ENCODE measurements at regions not wholly inside any gene's neighbourhood (a gene's known extent, or its start where the extent isn't known, plus 50 kb on each side); places are given as distances from the start of the nearest gene placed in this dataset.

DNA sequence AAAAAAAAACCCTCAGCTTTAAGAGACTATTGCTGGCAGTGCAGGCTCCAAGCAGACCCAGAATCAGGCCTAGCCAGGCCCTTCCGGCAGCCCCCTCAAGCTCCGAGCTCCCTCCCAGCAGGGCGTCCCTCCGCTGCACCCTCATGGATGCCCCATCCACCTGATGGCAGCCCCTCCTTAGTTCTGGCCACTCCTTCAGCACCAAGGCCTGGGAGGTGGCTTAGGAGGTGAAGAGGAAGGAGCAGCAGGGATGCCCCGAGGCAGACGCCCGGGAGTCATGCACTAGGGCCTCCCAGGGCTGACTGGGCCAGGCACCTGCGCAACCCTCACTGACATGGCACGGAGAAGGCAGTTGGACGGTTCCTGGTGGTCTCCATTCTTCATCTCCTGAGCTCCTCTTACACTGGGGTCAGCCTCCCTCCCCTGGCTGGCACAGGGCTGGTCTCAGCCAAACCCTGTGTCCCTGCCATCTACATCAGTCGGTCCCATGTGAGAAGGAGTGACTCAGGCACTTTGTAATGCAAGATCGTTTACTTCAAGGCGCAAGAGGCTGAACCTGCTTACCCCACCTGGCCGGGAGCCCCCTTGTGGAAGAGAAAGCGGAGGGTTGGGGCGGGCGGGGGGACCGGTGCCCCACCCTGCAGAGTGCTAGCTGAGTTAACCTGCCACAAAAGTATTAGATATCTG, 53.5 kb upstream of the ID2 start:
- DNase-seq = no peak

DNA sequence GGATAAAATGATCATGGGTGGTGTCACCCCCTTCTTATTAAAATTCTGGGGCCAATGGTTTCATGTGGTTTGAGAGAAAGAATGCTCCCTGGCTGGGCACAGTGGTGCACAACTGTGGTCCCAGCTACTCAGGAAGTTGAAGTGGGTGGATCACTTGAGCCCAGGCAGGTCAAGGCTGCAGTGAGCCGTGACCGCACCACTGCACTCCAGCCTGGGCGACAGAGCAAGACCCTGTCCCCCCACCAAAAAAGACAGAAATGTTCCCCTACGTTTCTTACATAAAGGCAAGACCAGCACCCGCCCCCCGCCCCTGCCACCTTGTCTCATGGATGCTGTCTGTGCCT, 53.0 kb upstream of the ID2 start:
- DNase-seq = no peak

DNA sequence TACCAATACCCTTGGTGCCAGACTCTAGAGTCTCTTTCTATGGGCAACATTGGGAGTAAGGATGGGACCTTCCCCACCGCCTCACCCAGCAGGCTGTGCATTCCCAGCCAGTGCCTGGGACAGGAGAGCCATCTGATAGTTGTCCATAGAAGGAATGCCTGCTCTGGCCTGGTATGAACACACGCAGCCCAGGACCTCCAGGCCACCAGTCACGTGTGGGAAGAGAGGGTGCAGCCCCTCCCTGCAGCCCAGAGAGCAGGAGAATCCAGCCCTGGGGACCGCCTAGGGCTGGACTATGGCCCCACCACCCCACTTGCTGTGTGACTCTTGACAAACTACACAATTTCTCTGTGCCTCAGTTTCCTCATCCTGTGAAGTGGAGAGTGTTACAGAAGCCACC, 52.5 kb upstream of the ID2 start:
- DNase-seq = no peak

DNA sequence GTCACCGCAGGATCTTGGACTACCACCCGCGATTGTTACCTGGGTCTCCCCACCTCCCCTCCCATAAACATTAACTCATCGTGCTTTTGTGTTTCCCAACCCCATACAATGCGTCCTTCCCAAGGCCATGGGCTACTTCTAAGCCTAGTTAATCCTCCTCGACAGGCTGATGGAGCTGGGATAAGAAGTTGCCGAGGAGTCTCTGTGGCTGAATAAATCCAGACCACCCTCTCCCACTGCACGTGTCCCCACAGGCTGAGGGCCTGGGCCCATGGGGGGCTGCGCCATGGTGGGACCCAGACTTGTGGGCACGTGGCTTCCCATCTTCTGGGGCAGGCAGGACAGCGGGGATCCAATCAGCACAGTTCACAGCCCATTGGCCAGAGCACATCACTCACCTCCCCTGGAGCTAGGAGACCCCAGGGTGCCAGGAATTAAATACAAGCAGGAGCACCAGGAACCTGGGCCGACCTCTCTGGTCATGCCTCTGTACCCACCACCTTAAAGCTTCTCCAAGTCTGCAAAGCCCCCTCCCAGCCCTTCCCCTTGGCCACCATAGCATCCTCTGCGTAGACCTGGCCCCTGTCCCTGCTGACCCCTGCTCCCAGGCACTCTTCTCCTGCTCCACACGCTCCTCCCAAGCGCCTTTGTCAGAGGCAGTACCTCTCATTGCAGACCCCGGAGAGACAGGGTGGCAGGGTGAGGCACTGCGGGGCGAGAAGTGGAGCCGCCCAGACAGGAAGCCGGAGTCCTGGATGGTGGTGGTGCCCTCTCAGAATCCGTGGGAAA, 51.0 kb upstream of the ID2 start:
- no peak for DNase-seq

DNA sequence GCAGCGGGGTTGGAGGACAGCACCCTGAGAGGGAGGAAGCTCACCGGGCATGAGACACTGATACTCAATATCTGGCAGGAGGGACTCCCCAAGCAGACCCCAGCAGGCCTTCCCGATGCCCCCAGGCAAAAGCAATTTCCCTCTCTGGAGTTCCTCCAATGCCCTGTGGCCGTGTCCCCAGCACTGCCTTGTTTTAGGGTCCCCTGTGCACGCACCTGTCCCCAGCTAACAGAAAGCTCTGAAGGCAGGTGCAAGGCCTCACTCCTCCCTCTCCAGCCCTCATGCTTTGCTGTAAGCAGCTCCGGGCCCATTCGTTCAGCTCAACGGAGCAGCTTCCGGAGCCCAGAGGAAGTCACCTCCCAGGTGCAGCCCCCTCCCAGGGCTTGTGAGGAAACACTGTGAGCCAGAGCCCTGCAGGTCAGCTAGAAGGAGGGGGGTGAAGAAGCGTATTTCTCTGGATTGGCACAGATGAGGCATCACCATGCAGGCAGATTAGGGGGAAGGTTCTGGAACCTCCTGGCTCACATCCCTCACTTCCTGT, 50.3 kb upstream of the ID2 start:
- DNase-seq = no peak
